Esophagus squamous epithelium (tissue), 4 donors: ENCODE measurements at regions not wholly inside any gene's neighbourhood (a gene's known extent, or its start where the extent isn't known, plus 50 kb on each side); places are given as distances from the start of the nearest gene placed in this dataset.

Source experiments
- CTCF ChIP-seq, 6 experiments: fragments of 450-650 bp in 4 of 6; fragments of 200-600 bp in 2 of 6; sonication (generic) in 2 of 6; IDR thresholded peaks; one replicate each; pipeline ENCODE4 v1.5.1; 2016 to 2019; ENCODE audit warnings: antibody characterized with exemption in 6 of 6, mild to moderate bottlenecking in 4 of 6, moderate library complexity in 4 of 6
- POLR2A ChIP-seq, 4 donors: fragments of 450-650 bp; IDR thresholded peaks; one replicate each; pipeline ENCODE4 v1.6.1; 2017; ENCODE audit warnings: antibody characterized with exemption in 4 of 4, mild to moderate bottlenecking in 4 of 4, moderate library complexity in 3 of 4

- no peak for TF ChIP-seq CTCF (IDR thresholded peaks at IDR 0.05)
- no peak for TF ChIP-seq POLR2A (IDR thresholded peaks at IDR 0.05)
Measured at GRCh38 chr3:181971424-181971823, 259.7 kb downstream of the SOX2 start.
